HG02798 (cell line): ENCODE measurements at regions not wholly inside any gene's neighbourhood (a gene's known extent, or its start where the extent isn't known, plus 50 kb on each side); places are given as distances from the start of the nearest gene placed in this dataset.

Source experiments
- ATAC-seq: cut with Tn5 transposase; IDR thresholded peaks from one replicate; pipeline ENCODE4 v1.9.1; 2021; ENCODE audit warnings: mild to moderate bottlenecking; ENCODE audit not compliant: unreplicated experiment, poor library complexity

- no peak for ATAC-seq
These were observed 152.6 kb downstream of the IRF8 start for GRCh38 chr16:86051368-86052114.

- no peak for ATAC-seq
These were observed 153.2 kb downstream of the IRF8 start for GRCh38 chr16:86052115-86052670.

GRCh38 chr16:86052926-86053325 is 154.0 kb downstream of the IRF8 start:
- no peak for ATAC-seq

- ATAC-seq, result no peak
These were observed 160.6 kb downstream of the IRF8 start for GRCh38 chr16:86059253-86060171.

GRCh38 chr16:86060381-86061317 is 161.7 kb downstream of the IRF8 start:
- no peak for ATAC-seq

- ATAC-seq, result no peak
These were observed 162.3 kb downstream of the IRF8 start for GRCh38 chr16:86061318-86061695.

- no peak for ATAC-seq
These were observed 162.8 kb downstream of the IRF8 start for GRCh38 chr16:86061721-86062120.

- ATAC-seq, result no peak
These were observed 163.5 kb downstream of the IRF8 start for GRCh38 chr16:86062271-86062965.

- ATAC-seq, result no peak
These were observed 164.9 kb downstream of the IRF8 start for GRCh38 chr16:86063760-86064405.

- ATAC-seq, result no peak
These were observed 165.7 kb downstream of the IRF8 start for GRCh38 chr16:86064431-86065250.

- no peak for ATAC-seq
These were observed 166.7 kb downstream of the IRF8 start for GRCh38 chr16:86065711-86066110.

- no peak for ATAC-seq
These were observed 167.8 kb downstream of the IRF8 start for GRCh38 chr16:86066811-86067210.

GRCh38 chr16:86067516-86067915 is 168.6 kb downstream of the IRF8 start:
- no peak for ATAC-seq

GRCh38 chr16:86067936-86068335 is 169.0 kb downstream of the IRF8 start:
- no peak for ATAC-seq

- ATAC-seq, result no peak
These were observed 169.8 kb downstream of the IRF8 start for GRCh38 chr16:86068722-86069121.

- no peak for ATAC-seq
These were observed 170.9 kb downstream of the IRF8 start for GRCh38 chr16:86069736-86070298.

GRCh38 chr16:86070484-86070883 is 171.5 kb downstream of the IRF8 start:
- ATAC-seq, result no peak

GRCh38 chr16:86070971-86071370 is 172.0 kb downstream of the IRF8 start:
- no peak for ATAC-seq
